HAP-1 (cell line): ENCODE measurements at regions not wholly inside any gene's neighbourhood (a gene's known extent, or its start where the extent isn't known, plus 50 kb on each side); places are given as distances from the start of the nearest gene placed in this dataset.

ENCODE experiments used
- DNase-seq, 2 experiments: peaks; one replicate each; pipeline ENCODE4 v3.0.0-alpha.2; 2016 to 2020; ENCODE audit warnings: low spot score in 2 of 2
- H3K27me3 ChIP-seq: fragments of 250-450 bp; sonication (Bioruptor Pico); 2 replicates; pipeline ENCODE4 v1.5.1; 2020; ENCODE audit warnings: low read depth, mild to moderate bottlenecking, moderate library complexity
- H3K36me3 ChIP-seq: fragments of 250-450 bp; sonication (Bioruptor Pico); replicated peaks from 2 replicates; pipeline ENCODE4 v1.5.1; 2020; ENCODE audit warnings: mild to moderate bottlenecking
- H3K4me1 ChIP-seq: fragments of 250-450 bp; sonication (Bioruptor Pico); 2 replicates; pipeline ENCODE4 v1.5.1; 2020; ENCODE audit warnings: mild to moderate bottlenecking
- H3K4me3 ChIP-seq: fragments of 250-450 bp; sonication (Bioruptor Pico); 2 replicates; pipeline ENCODE4 v1.5.1; 2020; ENCODE audit warnings: mild to moderate bottlenecking, moderate library complexity
- H3K9me3 ChIP-seq: fragments of 250-450 bp; sonication (Bioruptor Pico); 2 replicates; pipeline ENCODE4 v1.5.1; 2020; ENCODE audit warnings: mild to moderate bottlenecking, moderate library complexity
- in situ Hi-C: fragments of 300-500 bp; cut with MboI; formaldehyde crosslinking; loops from 3 replicates; pipeline ENCODE4 v1.14.3; 2020; ENCODE audit warnings: low sequenced_read_pairs, inconsistent platforms, mixed read lengths

- Histone ChIP-seq H3K4me3 (no peak overlapping the region), H3K4me1 (no peaks in the 10 kb centered on the region), H3K36me3 (no peaks in the 10 kb centered on the region), H3K27me3 (no peaks in the 10 kb centered on the region; the same call in 1 of the 2 replicates), H3K9me3 (no peaks in the 10 kb centered on the region)
- no peak for DNase-seq
- in situ Hi-C loops = no loop called here
Observed at GRCh38 chr17:34456121-34456520, 93.1 kb upstream of the CCL1 start.

DNA sequence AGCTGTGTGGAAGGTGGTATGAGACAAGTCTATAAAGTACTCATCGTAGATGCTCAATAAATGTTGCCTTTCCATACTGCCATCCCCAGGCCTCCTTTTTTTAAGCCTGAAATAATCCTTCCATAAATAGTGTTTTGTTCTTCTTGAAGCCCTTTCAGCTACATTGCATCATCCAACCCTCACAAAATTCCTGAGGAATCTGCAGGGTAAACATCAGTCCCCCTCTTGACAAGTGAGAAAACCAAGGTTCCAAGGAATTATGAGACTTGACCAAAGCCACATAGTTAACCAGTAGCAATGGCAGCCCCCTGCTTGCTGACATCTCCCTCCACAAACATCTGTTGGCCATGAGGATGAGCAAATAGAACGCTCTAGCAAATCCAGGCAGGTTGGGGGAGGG, 89.7 kb upstream of the CCL1 start:
- no peaks in the 10 kb centered on the region for H3K9me3 ChIP-seq
- H3K27me3 ChIP-seq = no peaks in the 10 kb centered on the region; the same call in 1 of the 2 replicates
- H3K4me3 ChIP-seq = no peak overlapping the region
- in situ Hi-C loops = no loop called here
- DNase-seq = peak in 1 of 2 experiments; percentile 3
- H3K36me3 ChIP-seq = no peaks in the 10 kb centered on the region
- H3K4me1 ChIP-seq = no peaks in the 10 kb centered on the region

DNA sequence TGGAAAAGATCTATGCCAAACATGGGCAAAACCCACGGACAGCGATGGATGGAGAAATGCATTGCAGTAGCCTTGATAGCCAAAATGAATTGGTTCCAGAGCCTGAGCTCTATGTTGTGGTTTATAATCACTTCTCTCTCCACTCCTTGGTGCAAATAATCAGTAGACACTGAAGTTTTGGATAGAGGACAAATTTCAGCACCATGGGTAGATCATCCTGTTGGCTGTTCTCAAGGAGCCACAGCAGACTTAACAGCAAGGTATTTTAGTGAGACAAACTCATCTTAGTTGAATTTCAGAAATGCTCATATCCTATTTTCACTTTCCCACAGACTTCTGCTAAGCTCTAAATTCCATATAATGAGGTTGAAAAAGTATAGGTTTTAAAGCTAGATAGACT, 88.3 kb upstream of the CCL1 start:
- in situ Hi-C loops = no loop called here
- Histone ChIP-seq H3K36me3 (no peaks in the 10 kb centered on the region), H3K4me1 (no peaks in the 10 kb centered on the region), H3K4me3 (no peak overlapping the region), H3K9me3 (no peaks in the 10 kb centered on the region), H3K27me3 (no peaks in the 10 kb centered on the region; the same call in 1 of the 2 replicates)
- no peak for DNase-seq

- Histone ChIP-seq H3K36me3 (no peaks in the 10 kb centered on the region), H3K27me3 (0 out of 2 replicates have a peak, but pooled peaks cover 4% of the 10 kb centered on the region), H3K4me3 (no peak overlapping the region), H3K4me1 (no peaks in the 10 kb centered on the region), H3K9me3 (no peaks in the 10 kb centered on the region)
- in situ Hi-C loops = no loop called here
- DNase-seq = no peak
Observed at GRCh38 chr17:34447406-34447805, 84.4 kb upstream of the CCL1 start.

DNA sequence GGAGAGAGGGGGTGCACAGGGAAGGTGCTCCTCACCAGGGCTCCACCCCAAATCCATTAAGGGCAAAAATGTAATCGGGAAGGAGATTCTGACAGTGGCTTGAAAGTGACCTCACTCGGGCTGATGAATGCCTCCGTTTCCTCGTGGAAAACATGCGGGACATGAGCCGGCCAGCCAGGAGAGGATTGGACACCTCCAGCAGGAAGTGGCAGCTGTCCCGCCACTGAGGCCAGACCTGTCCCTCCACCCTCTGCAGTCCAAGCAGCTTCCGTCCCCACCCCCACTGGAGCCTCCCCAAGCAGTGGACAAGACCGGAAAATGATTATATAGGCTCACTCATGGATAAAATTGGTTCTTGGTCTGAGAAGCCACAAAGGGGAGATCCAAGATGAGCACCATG, 82.1 kb upstream of the CCL1 start:
- Histone ChIP-seq H3K4me1 (no peaks in the 10 kb centered on the region), H3K36me3 (no peaks in the 10 kb centered on the region), H3K4me3 (no peak overlapping the region), H3K27me3 (0 out of 2 replicates have a peak, but pooled peaks cover 4% of the 10 kb centered on the region), H3K9me3 (no peaks in the 10 kb centered on the region)
- in situ Hi-C loops = no loop called here
- no peak for DNase-seq

- 0 out of 2 replicates have a peak, but pooled peaks cover 4% of the 10 kb centered on the region for H3K27me3 ChIP-seq
- peak in 1 of 2 experiments; percentile 12 for DNase-seq
- H3K4me1 ChIP-seq = no peaks in the 10 kb centered on the region
- H3K4me3 ChIP-seq = no peak overlapping the region
- H3K36me3 ChIP-seq = no peaks in the 10 kb centered on the region
- no peaks in the 10 kb centered on the region for H3K9me3 ChIP-seq
- in situ Hi-C loops = no loop called here
Observed at GRCh38 chr17:34443619-34444469, 80.8 kb upstream of the CCL1 start.

- H3K36me3 ChIP-seq = no peaks in the 10 kb centered on the region
- H3K4me3 ChIP-seq = no peak overlapping the region
- DNase-seq = no peak
- no peaks in the 10 kb centered on the region for H3K9me3 ChIP-seq
- no peaks in the 10 kb centered on the region for H3K4me1 ChIP-seq
- in situ Hi-C loops = no loop called here
- H3K27me3 ChIP-seq = 0 out of 2 replicates have a peak, but pooled peaks cover 4% of the 10 kb centered on the region
Observed at GRCh38 chr17:34442387-34443111, 79.5 kb upstream of the CCL1 start.

DNA sequence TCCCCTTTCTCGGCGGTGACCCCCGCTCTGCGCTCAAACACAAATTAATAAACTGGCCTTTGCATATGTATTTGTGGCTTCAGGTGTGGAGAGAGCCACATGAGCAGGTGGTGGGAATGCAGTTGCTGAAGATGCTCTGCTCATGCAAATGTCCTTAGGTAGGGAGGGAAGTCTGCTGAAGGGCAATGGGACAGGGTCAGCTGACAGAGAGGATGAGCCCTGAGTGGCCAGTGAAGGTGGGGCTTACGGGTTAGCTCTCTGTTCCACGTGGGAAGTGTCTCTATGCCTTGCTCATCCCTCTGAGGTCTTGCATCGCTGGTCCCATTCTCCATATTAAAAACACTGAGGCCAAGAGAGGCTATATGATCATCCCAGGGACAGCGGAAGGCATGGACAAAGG, 74.2 kb upstream of the CCL1 start:
- Histone ChIP-seq H3K9me3 (no peaks in the 10 kb centered on the region), H3K27me3 (peaks cover 3% of the 10 kb centered on the region; the same call in 1 of the 2 replicates), H3K36me3 (no peaks in the 10 kb centered on the region), H3K4me3 (no peak overlapping the region), H3K4me1 (no peaks in the 10 kb centered on the region)
- in situ Hi-C loops = no loop called here
- DNase-seq = no peak

- Histone ChIP-seq H3K36me3 (no peaks in the 10 kb centered on the region), H3K4me1 (no peaks in the 10 kb centered on the region), H3K4me3 (no peak overlapping the region), H3K9me3 (no peaks in the 10 kb centered on the region), H3K27me3 (peaks cover 3% of the 10 kb centered on the region; the same call in 1 of the 2 replicates)
- in situ Hi-C loops = no loop called here
- DNase-seq = no peak
Observed at GRCh38 chr17:34436607-34437006, 73.6 kb upstream of the CCL1 start.

GRCh38 chr17:34435182-34435928, 72.3 kb upstream of the CCL1 start:
- H3K9me3 ChIP-seq = no peaks in the 10 kb centered on the region
- no peak overlapping the region for H3K4me3 ChIP-seq
- H3K36me3 ChIP-seq = no peaks in the 10 kb centered on the region
- peaks cover 3% of the 10 kb centered on the region; the same call in 1 of the 2 replicates for H3K27me3 ChIP-seq
- in situ Hi-C loops = no loop called here
- no peak for DNase-seq
- no peaks in the 10 kb centered on the region for H3K4me1 ChIP-seq

GRCh38 chr17:34434052-34434451, 71.0 kb upstream of the CCL1 start:
- no peaks in the 10 kb centered on the region for H3K36me3 ChIP-seq
- H3K9me3 ChIP-seq = no peaks in the 10 kb centered on the region
- no peak for DNase-seq
- no peaks in the 10 kb centered on the region for H3K4me1 ChIP-seq
- H3K27me3 ChIP-seq = peaks cover 3% of the 10 kb centered on the region; the same call in 1 of the 2 replicates
- in situ Hi-C loops = no loop called here
- H3K4me3 ChIP-seq = no peak overlapping the region

DNA sequence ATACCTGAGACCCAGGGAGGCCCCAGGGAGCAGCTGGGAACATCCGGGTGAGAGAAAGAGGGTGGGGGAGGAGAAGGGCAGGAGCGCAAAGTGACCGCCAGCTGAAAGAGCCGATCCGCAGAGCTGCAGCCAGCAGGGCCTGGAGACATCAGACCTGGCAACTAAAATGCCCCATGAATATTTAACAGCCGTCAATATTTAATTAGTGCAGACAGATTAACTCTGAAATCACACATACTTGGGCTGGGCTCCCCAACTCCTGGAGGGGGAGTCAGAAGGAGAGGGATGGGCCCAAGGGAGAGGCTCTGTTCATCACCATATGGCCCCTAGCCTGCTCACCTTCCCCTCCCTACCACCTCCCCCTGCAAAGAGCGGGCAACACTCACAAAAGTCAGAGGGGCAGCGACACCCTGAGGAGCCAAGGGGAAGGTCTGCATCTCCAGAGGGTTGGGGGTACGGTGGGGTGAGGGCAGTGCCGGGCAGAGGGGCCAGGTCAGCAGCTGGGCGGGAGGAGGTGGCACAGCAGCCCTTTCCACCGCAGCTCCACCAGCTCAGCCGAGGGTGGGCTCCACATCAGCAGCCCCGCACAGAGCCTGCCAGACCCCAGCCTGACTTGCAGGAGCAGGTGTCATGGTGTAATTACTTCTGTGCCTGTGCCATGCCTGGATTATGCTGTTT, 61.9 kb upstream of the CCL1 start:
- no peaks in the 10 kb centered on the region for H3K9me3 ChIP-seq
- H3K27me3 ChIP-seq = peaks cover 4% of the 10 kb centered on the region
- in situ Hi-C loops = loop anchor here (10.0 to 25.0 kb wide), 4 partner anchors 200 to 1112 kb away; partner anchors contain the start of genes FNDC8 and SLFN12L
- H3K4me3 ChIP-seq = no peak overlapping the region
- H3K4me1 ChIP-seq = no peaks in the 10 kb centered on the region
- no peak for DNase-seq
- no peaks in the 10 kb centered on the region for H3K36me3 ChIP-seq
